ENCODE measurements at regions not wholly inside any gene's neighbourhood (a gene's known extent, or its start where the extent isn't known, plus 50 kb on each side); places are given as distances from the start of the nearest gene placed in this dataset.

- intact Hi-C loops (cut with micrococcal nuclease): no loop called here
- Histone ChIP-seq H4K20me1 (replicated peaks; ENCODE audit: control insufficient read depth, extremely low read depth, insufficient read depth, low read length) (no peaks in the 10 kb centered on the region), H3K4me3 (replicated peaks in 1 of 3; ENCODE audit: insufficient read depth in 1 of 3, low read depth in 1 of 3, low read length in 3 of 3) (no peak overlapping the region), H3K9me1 (replicated peaks; ENCODE audit: control insufficient read depth, extremely low read depth, insufficient read depth, low read length) (no peaks in the 10 kb centered on the region), H3K36me3 (ENCODE audit: control insufficient read depth in 2 of 2, extremely low read depth in 1 of 2, insufficient read depth in 2 of 2, low read length in 2 of 2) (no peaks in the 10 kb centered on the region), H3K27me3 (ENCODE audit: control insufficient read depth in 2 of 2, insufficient read depth in 2 of 2, low read length in 2 of 2) (no peaks in the 10 kb centered on the region), H3K9ac (replicated peaks; ENCODE audit: extremely low read depth, insufficient read depth, low read length) (no peak overlapping the region), H2AFZ (ENCODE audit: low read depth, low read length) (no peak overlapping the region), H3K4me2 (ENCODE audit: insufficient read depth, low read length) (no peak overlapping the region), H3K79me2 (ENCODE audit: control insufficient read depth, insufficient read depth, low read length) (peaks cover 53% of the 10 kb centered on the region), H3K4me1 (ENCODE audit: control insufficient read depth, extremely low read depth, insufficient read depth, low read length) (peaks cover 15% of the 10 kb centered on the region), H3K9me3 (replicated peaks; ENCODE audit: control insufficient read depth, insufficient read depth, low read length) (no peaks in the 10 kb centered on the region), H3K27ac (ENCODE audit: insufficient read depth, low read depth, low read length) (no peak overlapping the region)
- ChIA-PET CTCF (interaction anchor here (1.3 to 1.5 kb wide), 2 partner anchors 28 to 160 kb away, joined by 3 to 4 read pairs; no protein-coding TSS in a partner anchor), POLR2A (no interaction called here)
- dilution Hi-C loops (cut with MboI; ENCODE audit: extremely low pct_ligation_motif_present, low sequenced_read_pairs): no loop called here
- BruUV-seq (replicated peaks): no TSS peak
- DNase-seq (ENCODE audit: low read depth, low spot score): no peak
- no peak for TF ChIP-seq POLR2AphosphoS5 (IDR thresholded peaks at IDR 0.05; ENCODE audit: insufficient read depth, low read depth, low read length)
- TF ChIP-seq FOS (IDR thresholded peaks at IDR 0.05; ENCODE audit: borderline replicate concordance, insufficient read depth, low read length): no peak
- TF ChIP-seq, protein P1, sequence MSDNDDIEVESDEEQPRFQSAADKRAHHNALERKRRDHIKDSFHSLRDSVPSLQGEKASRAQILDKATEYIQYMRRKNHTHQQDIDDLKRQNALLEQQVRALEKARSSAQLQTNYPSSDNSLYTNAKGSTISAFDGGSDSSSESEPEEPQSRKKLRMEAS (IDR thresholded peaks at IDR 0.05; ENCODE audit: insufficient read depth, insufficient read length): no peak
- no peak for TF ChIP-seq JUN (IDR thresholded peaks at IDR 0.05; ENCODE audit: borderline replicate concordance, insufficient read depth, insufficient read length, low read depth)
- TF ChIP-seq POLR2A (IDR thresholded peaks at IDR 0.05; ENCODE audit: low read depth, low read length): no peak
- TF ChIP-seq MYC (IDR thresholded peaks at IDR 0.05; ENCODE audit: low read depth, low read length): no peak
- TF ChIP-seq, protein P2, sequence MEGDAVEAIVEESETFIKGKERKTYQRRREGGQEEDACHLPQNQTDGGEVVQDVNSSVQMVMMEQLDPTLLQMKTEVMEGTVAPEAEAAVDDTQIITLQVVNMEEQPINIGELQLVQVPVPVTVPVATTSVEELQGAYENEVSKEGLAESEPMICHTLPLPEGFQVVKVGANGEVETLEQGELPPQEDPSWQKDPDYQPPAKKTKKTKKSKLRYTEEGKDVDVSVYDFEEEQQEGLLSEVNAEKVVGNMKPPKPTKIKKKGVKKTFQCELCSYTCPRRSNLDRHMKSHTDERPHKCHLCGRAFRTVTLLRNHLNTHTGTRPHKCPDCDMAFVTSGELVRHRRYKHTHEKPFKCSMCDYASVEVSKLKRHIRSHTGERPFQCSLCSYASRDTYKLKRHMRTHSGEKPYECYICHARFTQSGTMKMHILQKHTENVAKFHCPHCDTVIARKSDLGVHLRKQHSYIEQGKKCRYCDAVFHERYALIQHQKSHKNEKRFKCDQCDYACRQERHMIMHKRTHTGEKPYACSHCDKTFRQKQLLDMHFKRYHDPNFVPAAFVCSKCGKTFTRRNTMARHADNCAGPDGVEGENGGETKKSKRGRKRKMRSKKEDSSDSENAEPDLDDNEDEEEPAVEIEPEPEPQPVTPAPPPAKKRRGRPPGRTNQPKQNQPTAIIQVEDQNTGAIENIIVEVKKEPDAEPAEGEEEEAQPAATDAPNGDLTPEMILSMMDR (IDR thresholded peaks at IDR 0.05; ENCODE audit: extremely low read depth in 1 of 2, insufficient read depth in 1 of 2, low read depth in 1 of 2, low read length in 2 of 2): no peak
- TF ChIP-seq GATA2 (IDR thresholded peaks at IDR 0.05; ENCODE audit: insufficient read depth, insufficient read length, low read depth, low read length): no peak
- TF ChIP-seq EZH2 (IDR thresholded peaks at IDR 0.05; ENCODE audit: borderline replicate concordance, low read depth, low read length, severe bottlenecking): no peak
- FAIRE-seq: no peak
Measured at GRCh38 chr6:138605958-138606357, 106.7 kb upstream of the NHSL1 start.

All from endothelial cell of umbilical vein (primary cell).